H1 (cell line): ENCODE measurements at regions not wholly inside any gene's neighbourhood (a gene's known extent, or its start where the extent isn't known, plus 50 kb on each side); places are given as distances from the start of the nearest gene placed in this dataset.

Experiments used
- CHD1 ChIP-seq: IDR thresholded peaks from 2 replicates; pipeline ENCODE4 v1.6.1; 2012; ENCODE audit warnings: low read depth, low read length, improper control_type of control experiment
- EZH2 ChIP-seq: fragments of 200-600 bp; sonication (generic); IDR thresholded peaks from 2 replicates; pipeline ENCODE4 v1.7.1; 2012; ENCODE audit warnings: low read depth, mild to moderate bottlenecking, moderate library complexity, low read length, inconsistent platforms; ENCODE audit not compliant: severe bottlenecking
- FOSL1 ChIP-seq: IDR thresholded peaks from 2 replicates; pipeline ENCODE4 v1.6.1; 2011; ENCODE audit warnings: mild to moderate bottlenecking, low read depth, low read length, moderate library complexity; ENCODE audit not compliant: insufficient read depth
- POLR2A ChIP-seq, 2 experiments: IDR thresholded peaks; 1 replicate in 1 of 2; 2 replicates in 1 of 2; pipeline ENCODE4 v1.6.1; 2011; ENCODE audit warnings: low read depth in 2 of 2, low read length in 2 of 2, mild to moderate bottlenecking in 2 of 2; ENCODE audit errors: control extremely low read depth in 1 of 2
- POLR2AphosphoS5 ChIP-seq: IDR thresholded peaks from 2 replicates; pipeline ENCODE4 v1.6.1; 2011; ENCODE audit warnings: low read depth, low read length
- RNF2 ChIP-seq: fragments of 200-900, 300-1000 bp; sonication (generic); IDR thresholded peaks from 2 replicates; pipeline ENCODE4 v1.7.1; 2016; ENCODE audit warnings: borderline replicate concordance, low read depth, mild to moderate bottlenecking, antibody characterized with exemption, low read length; ENCODE audit not compliant: poor library complexity, severe bottlenecking; ENCODE audit errors: missing control alignments
- SIN3A ChIP-seq, 2 experiments: IDR thresholded peaks in 1 of 2; conservative IDR thresholded peaks in 1 of 2; 2 replicates each; pipeline ENCODE4 v1.6.1; 2011 to 2012; ENCODE audit warnings: low read length in 2 of 2, improper control_type of control experiment in 1 of 2, low read depth in 1 of 2, mild to moderate bottlenecking in 1 of 2
- SIX5 ChIP-seq: IDR thresholded peaks from 2 replicates; pipeline ENCODE4 v1.6.1; 2011; ENCODE audit warnings: mild to moderate bottlenecking, low read depth, low read length
- TBP ChIP-seq: IDR thresholded peaks from 2 replicates; pipeline ENCODE4 v1.6.1; 2011; ENCODE audit warnings: low read depth, low read length, improper control_type of control experiment
- ZNF274 ChIP-seq: IDR thresholded peaks from 2 replicates; pipeline ENCODE4 v1.7.0; 2012; ENCODE audit warnings: low read length, borderline replicate concordance; ENCODE audit errors: extremely low read depth

- TF ChIP-seq SIN3A (conservative IDR thresholded peaks at IDR 0.05 in 1 of 2, IDR thresholded peaks at IDR 0.05 in 1 of 2; ENCODE audit: low read depth in 1 of 2, low read length in 2 of 2) (no peak), TBP (no peak), SIX5 (no peak), CHD1 (no peak), POLR2AphosphoS5 (no peak), ZNF274 (no peak), RNF2 (no peak), EZH2 (no peak), POLR2A (IDR thresholded peaks at IDR 0.05; ENCODE audit: control extremely low read depth in 1 of 2, low read depth in 2 of 2, low read length in 2 of 2) (no peak), FOSL1 (no peak)
These were observed 288.4 kb upstream of the PRMT6 start for GRCh38 chr1:106768077-106768476.
